Gastroesophageal sphincter (tissue), 3 donors: ENCODE measurements at regions not wholly inside any gene's neighbourhood (a gene's known extent, or its start where the extent isn't known, plus 50 kb on each side); places are given as distances from the start of the nearest gene placed in this dataset.

Source experiments
- EP300 ChIP-seq: sonication (generic); formaldehyde crosslinking; IDR thresholded peaks from one replicate; pipeline ENCODE4 v1.6.1; 2017; ENCODE audit warnings: antibody characterized with exemption, mild to moderate bottlenecking
- POLR2A ChIP-seq, 2 donors: fragments of 450-650 bp; IDR thresholded peaks; one replicate each; pipeline ENCODE4 v1.6.1; 2017; ENCODE audit warnings: antibody characterized with exemption in 2 of 2, mild to moderate bottlenecking in 2 of 2, moderate library complexity in 1 of 2
- POLR2AphosphoS5 ChIP-seq: sonication (generic); formaldehyde crosslinking; IDR thresholded peaks from one replicate; pipeline ENCODE4 v1.6.1; 2017; ENCODE audit warnings: antibody characterized with exemption
- TF ChIP-seq, protein P1 (sequence below), 4 experiments: fragments of 200-600 bp in 2 of 4; fragments of 450-650 bp in 2 of 4; sonication (generic) in 1 of 4; IDR thresholded peaks; one replicate each; pipeline ENCODE4 v1.5.1; 2017 to 2019; ENCODE audit warnings: antibody characterized with exemption in 4 of 4, mild to moderate bottlenecking in 2 of 4, moderate library complexity in 2 of 4

DNA sequence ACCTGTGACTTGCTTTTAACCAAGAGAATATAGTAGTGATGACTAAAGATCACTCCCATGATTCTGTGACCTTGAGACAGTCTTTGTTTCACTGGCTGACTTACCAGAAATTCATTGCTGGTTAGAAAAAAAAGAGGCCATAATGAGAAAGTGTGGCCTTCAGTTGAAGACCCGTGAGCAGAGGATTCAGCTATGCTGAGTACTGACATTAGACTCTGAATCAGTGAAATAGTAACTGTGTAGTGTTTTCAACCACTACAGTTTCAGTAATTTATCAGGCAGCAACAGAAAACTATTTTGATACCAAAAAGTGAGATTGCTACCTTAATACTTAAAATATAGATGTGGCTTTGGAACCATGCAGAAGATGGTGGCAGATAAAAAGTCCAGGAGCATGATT lies 298.0 kb upstream of the KCND2 start:
- TF ChIP-seq, protein P1, sequence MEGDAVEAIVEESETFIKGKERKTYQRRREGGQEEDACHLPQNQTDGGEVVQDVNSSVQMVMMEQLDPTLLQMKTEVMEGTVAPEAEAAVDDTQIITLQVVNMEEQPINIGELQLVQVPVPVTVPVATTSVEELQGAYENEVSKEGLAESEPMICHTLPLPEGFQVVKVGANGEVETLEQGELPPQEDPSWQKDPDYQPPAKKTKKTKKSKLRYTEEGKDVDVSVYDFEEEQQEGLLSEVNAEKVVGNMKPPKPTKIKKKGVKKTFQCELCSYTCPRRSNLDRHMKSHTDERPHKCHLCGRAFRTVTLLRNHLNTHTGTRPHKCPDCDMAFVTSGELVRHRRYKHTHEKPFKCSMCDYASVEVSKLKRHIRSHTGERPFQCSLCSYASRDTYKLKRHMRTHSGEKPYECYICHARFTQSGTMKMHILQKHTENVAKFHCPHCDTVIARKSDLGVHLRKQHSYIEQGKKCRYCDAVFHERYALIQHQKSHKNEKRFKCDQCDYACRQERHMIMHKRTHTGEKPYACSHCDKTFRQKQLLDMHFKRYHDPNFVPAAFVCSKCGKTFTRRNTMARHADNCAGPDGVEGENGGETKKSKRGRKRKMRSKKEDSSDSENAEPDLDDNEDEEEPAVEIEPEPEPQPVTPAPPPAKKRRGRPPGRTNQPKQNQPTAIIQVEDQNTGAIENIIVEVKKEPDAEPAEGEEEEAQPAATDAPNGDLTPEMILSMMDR (IDR thresholded peaks at IDR 0.05) = no peak
- no peak for TF ChIP-seq POLR2A (IDR thresholded peaks at IDR 0.05)
- TF ChIP-seq POLR2AphosphoS5 = no peak
- TF ChIP-seq EP300 = no peak
